ENCODE measurements at regions not wholly inside any gene's neighbourhood (a gene's known extent, or its start where the extent isn't known, plus 50 kb on each side); places are given as distances from the start of the nearest gene placed in this dataset.

DNA sequence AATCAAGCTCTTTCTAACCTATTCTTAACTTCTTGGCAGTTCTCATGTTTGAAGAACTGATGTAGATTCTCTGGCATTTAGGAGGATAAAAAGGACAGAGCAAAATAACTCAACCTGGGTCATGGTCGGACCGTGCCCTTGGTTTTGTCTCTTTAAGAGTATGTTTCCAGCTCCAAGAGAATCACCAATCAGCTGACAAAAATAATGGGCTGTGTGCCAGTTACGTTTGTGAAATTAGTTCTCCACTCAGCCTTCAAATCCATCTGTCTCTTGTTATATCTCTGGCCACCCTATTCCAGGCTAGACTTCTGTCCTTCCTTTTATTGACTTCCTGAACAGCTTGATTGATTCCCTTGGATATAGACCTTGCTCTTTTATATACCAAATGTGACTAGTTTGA lies 225.7 kb downstream of the EPHA4 start:
- TF ChIP-seq, protein P1, sequence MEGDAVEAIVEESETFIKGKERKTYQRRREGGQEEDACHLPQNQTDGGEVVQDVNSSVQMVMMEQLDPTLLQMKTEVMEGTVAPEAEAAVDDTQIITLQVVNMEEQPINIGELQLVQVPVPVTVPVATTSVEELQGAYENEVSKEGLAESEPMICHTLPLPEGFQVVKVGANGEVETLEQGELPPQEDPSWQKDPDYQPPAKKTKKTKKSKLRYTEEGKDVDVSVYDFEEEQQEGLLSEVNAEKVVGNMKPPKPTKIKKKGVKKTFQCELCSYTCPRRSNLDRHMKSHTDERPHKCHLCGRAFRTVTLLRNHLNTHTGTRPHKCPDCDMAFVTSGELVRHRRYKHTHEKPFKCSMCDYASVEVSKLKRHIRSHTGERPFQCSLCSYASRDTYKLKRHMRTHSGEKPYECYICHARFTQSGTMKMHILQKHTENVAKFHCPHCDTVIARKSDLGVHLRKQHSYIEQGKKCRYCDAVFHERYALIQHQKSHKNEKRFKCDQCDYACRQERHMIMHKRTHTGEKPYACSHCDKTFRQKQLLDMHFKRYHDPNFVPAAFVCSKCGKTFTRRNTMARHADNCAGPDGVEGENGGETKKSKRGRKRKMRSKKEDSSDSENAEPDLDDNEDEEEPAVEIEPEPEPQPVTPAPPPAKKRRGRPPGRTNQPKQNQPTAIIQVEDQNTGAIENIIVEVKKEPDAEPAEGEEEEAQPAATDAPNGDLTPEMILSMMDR (conservative IDR thresholded peaks at IDR 0.05; ENCODE audit: low read length), result no peak
- no peak for TF ChIP-seq EZH2phosphoT487 (IDR thresholded peaks at IDR 0.05; ENCODE audit: borderline replicate concordance)

Measured in Loucy (cell line).